Activated T-cell treated with anti-CD3 and anti-CD28 coated beads for 48 hours (primary cell): ENCODE measurements at regions not wholly inside any gene's neighbourhood (a gene's known extent, or its start where the extent isn't known, plus 50 kb on each side); places are given as distances from the start of the nearest gene placed in this dataset.

Experiments
- DNase-seq: peaks from one replicate; pipeline ENCODE4 v3.0.0-alpha.2; 2020; ENCODE audit warnings: low read depth

- no peak for DNase-seq
Measured at GRCh38 chr14:51473808-51474565, 177.7 kb upstream of the FRMD6 start.

- DNase-seq: no peak
Measured at GRCh38 chr14:51474854-51475253, 176.9 kb upstream of the FRMD6 start.

GRCh38 chr14:51478175-51478621, 173.5 kb upstream of the FRMD6 start:
- no peak for DNase-seq

- no peak for DNase-seq
Measured at GRCh38 chr14:51479584-51480325, 172.0 kb upstream of the FRMD6 start.

GRCh38 chr14:51481643-51482042, 170.1 kb upstream of the FRMD6 start:
- DNase-seq: no peak

- no peak for DNase-seq
Measured at GRCh38 chr14:51482102-51482501, 169.6 kb upstream of the FRMD6 start.

- no peak for DNase-seq
Measured at GRCh38 chr14:51484485-51484884, 167.2 kb upstream of the FRMD6 start.

- DNase-seq: no peak
Measured at GRCh38 chr14:51485733-51486132, 166.0 kb upstream of the FRMD6 start.

GRCh38 chr14:51487848-51488247, 163.9 kb upstream of the FRMD6 start:
- DNase-seq: no peak

- DNase-seq: no peak
Measured at GRCh38 chr14:51488569-51489220, 163.0 kb upstream of the FRMD6 start.

- DNase-seq: no peak
Measured at GRCh38 chr14:51490205-51490604, 161.5 kb upstream of the FRMD6 start.

GRCh38 chr14:51491036-51491545, 160.6 kb upstream of the FRMD6 start:
- no peak for DNase-seq

GRCh38 chr14:51491776-51492175, 159.9 kb upstream of the FRMD6 start:
- DNase-seq: no peak

GRCh38 chr14:51495319-51495718, 156.4 kb upstream of the FRMD6 start:
- DNase-seq: no peak

- no peak for DNase-seq
Measured at GRCh38 chr14:51498411-51499227, 153.1 kb upstream of the FRMD6 start.

- no peak for DNase-seq
Measured at GRCh38 chr14:51500776-51501175, 150.9 kb upstream of the FRMD6 start.

- DNase-seq: no peak
Measured at GRCh38 chr14:51501746-51502145, 150.0 kb upstream of the FRMD6 start.

GRCh38 chr14:51504669-51505068, 147.0 kb upstream of the FRMD6 start:
- DNase-seq: no peak

GRCh38 chr14:51507511-51507905, 144.2 kb upstream of the FRMD6 start:
- DNase-seq: no peak

GRCh38 chr14:51507906-51508511, 143.7 kb upstream of the FRMD6 start:
- DNase-seq: no peak

- no peak for DNase-seq
Measured at GRCh38 chr14:51511265-51511664, 140.4 kb upstream of the FRMD6 start.
